ENCODE measurements at regions not wholly inside any gene's neighbourhood (a gene's known extent, or its start where the extent isn't known, plus 50 kb on each side); places are given as distances from the start of the nearest gene placed in this dataset.

DNA sequence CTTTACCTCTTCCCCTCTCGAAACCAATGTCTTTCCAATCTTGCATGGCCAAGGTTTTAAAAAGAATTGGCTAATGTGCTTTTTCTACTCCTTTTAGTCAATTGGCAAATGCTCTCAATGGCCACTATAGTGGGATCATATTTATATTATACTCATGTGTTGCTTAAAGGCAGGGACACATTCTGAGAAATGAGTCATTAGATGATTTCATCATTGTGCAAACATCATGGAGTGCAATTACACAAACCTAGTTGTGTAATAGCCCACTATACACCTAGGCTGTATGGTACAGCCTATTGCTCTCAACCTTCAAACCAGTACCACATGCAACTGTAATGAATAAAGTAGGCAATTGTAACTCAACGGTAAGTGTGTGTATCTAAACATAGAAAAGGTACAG is 180.9 kb downstream of the HS3ST3A1 start:
- Mint-ChIP-seq H3K4me3 (no peak overlapping the region), H3K27me3 (ENCODE audit: insufficient read depth) (no peaks in the 10 kb centered on the region), H3K4me1 (no peaks in the 10 kb centered on the region), H3K27ac (no peak overlapping the region), H3K36me3 (ENCODE audit: low read depth) (no peaks in the 10 kb centered on the region), H3K9me3 (no peaks in the 10 kb centered on the region)
- 89 to 100% methylated on average over 1 to 2 of the region's 2 CpGs for WGBS, 2 experiments (ENCODE audit: insufficient coverage in 1 of 2, insufficient read length in 1 of 2)
- Histone ChIP-seq H3K27ac (ENCODE audit: low read depth, low read length) (no peak overlapping the region), H3K9me3 (ENCODE audit: control insufficient read depth, low read length) (no peaks in the 10 kb centered on the region), H3K36me3 (ENCODE audit: control insufficient read depth, insufficient read depth, low read length) (no peaks in the 10 kb centered on the region), H3K27me3 (ENCODE audit: control insufficient read depth, insufficient read depth, low read length, poor library complexity, severe bottlenecking) (no peaks in the 10 kb centered on the region), H3K9ac (ENCODE audit: extremely low read depth, low read length, poor library complexity, severe bottlenecking) (no peak overlapping the region), H3K4me1 (ENCODE audit: control insufficient read depth, insufficient read depth, low read length) (no peaks in the 10 kb centered on the region), H3K4me3 (ENCODE audit: low read length) (no peak overlapping the region)
- no peak for DNase-seq
- TF ChIP-seq, protein P1, sequence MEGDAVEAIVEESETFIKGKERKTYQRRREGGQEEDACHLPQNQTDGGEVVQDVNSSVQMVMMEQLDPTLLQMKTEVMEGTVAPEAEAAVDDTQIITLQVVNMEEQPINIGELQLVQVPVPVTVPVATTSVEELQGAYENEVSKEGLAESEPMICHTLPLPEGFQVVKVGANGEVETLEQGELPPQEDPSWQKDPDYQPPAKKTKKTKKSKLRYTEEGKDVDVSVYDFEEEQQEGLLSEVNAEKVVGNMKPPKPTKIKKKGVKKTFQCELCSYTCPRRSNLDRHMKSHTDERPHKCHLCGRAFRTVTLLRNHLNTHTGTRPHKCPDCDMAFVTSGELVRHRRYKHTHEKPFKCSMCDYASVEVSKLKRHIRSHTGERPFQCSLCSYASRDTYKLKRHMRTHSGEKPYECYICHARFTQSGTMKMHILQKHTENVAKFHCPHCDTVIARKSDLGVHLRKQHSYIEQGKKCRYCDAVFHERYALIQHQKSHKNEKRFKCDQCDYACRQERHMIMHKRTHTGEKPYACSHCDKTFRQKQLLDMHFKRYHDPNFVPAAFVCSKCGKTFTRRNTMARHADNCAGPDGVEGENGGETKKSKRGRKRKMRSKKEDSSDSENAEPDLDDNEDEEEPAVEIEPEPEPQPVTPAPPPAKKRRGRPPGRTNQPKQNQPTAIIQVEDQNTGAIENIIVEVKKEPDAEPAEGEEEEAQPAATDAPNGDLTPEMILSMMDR (conservative IDR thresholded peaks at IDR 0.05), result no peak

DNA sequence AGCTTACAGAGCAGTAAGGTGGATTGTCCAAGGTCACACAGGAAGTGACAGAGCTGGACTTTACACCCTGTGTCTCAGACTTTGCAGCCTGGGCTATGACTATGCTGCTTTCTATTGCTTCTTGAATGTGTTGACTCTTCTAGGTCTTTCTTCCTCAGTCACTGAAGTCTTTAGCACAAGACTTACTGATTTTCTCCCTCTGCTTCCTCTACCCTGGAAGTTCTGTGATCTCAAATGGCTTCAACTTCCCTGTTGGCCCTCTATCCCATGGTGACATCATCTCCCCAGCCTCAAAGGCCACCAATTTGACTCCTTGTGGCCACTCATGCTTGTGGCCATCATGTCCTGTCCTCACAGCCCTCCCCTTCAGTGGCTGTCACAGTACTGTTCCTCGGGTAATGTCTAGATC is 181.3 kb downstream of the HS3ST3A1 start:
- Histone ChIP-seq H3K9ac (ENCODE audit: extremely low read depth, low read length, poor library complexity, severe bottlenecking) (no peak overlapping the region), H3K27me3 (ENCODE audit: control insufficient read depth, insufficient read depth, low read length, poor library complexity, severe bottlenecking) (no peaks in the 10 kb centered on the region), H3K36me3 (ENCODE audit: control insufficient read depth, insufficient read depth, low read length) (no peaks in the 10 kb centered on the region), H3K4me1 (ENCODE audit: control insufficient read depth, insufficient read depth, low read length) (no peaks in the 10 kb centered on the region), H3K9me3 (ENCODE audit: control insufficient read depth, low read length) (no peaks in the 10 kb centered on the region), H3K27ac (ENCODE audit: low read depth, low read length) (no peak overlapping the region), H3K4me3 (ENCODE audit: low read length) (no peak overlapping the region)
- Mint-ChIP-seq H3K4me3 (no peak overlapping the region), H3K27ac (no peak overlapping the region), H3K27me3 (ENCODE audit: insufficient read depth) (no peaks in the 10 kb centered on the region), H3K4me1 (no peaks in the 10 kb centered on the region), H3K36me3 (ENCODE audit: low read depth) (no peaks in the 10 kb centered on the region), H3K9me3 (no peaks in the 10 kb centered on the region)
- TF ChIP-seq, protein P1 (conservative IDR thresholded peaks at IDR 0.05), result no peak
- DNase-seq, result no peak
- 83 to 91% methylated on average over 1 of the region's 1 CpG for WGBS, 2 experiments (ENCODE audit: insufficient coverage in 1 of 2, insufficient read length in 1 of 2)

DNA sequence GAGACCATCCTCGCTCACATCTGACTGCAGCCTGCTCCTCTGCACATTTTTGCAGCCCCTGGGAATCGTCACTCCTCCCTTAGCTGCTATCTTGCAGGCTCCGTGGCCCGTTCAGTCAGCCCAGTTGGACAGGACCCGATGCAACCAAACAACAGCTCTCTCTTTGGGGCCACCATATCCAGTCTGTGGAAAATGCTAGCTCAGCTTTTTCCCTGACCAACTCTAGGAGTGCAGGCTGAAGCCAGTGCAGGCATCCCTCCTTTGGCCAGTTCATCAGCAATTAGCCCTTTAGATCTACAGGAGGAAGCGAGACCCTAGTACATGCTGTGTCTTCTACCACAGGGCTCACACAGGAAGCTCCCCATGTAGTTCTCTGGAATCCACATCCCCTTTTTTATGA is 182.1 kb downstream of the HS3ST3A1 start:
- Histone ChIP-seq H3K36me3 (ENCODE audit: control insufficient read depth, insufficient read depth, low read length) (no peaks in the 10 kb centered on the region), H3K9me3 (ENCODE audit: control insufficient read depth, low read length) (no peaks in the 10 kb centered on the region), H3K27ac (ENCODE audit: low read depth, low read length) (no peak overlapping the region), H3K9ac (ENCODE audit: extremely low read depth, low read length, poor library complexity, severe bottlenecking) (no peak overlapping the region), H3K27me3 (ENCODE audit: control insufficient read depth, insufficient read depth, low read length, poor library complexity, severe bottlenecking) (no peaks in the 10 kb centered on the region), H3K4me1 (ENCODE audit: control insufficient read depth, insufficient read depth, low read length) (no peaks in the 10 kb centered on the region), H3K4me3 (ENCODE audit: low read length) (no peak overlapping the region)
- H3K9me3 Mint-ChIP-seq, result no peaks in the 10 kb centered on the region
- H3K27ac Mint-ChIP-seq, result no peak overlapping the region
- no peaks in the 10 kb centered on the region for H3K36me3 Mint-ChIP-seq (ENCODE audit: low read depth)
- no peak overlapping the region for H3K4me3 Mint-ChIP-seq
- DNase-seq, result no peak
- TF ChIP-seq, protein P1 (conservative IDR thresholded peaks at IDR 0.05), result no peak
- no peaks in the 10 kb centered on the region for H3K4me1 Mint-ChIP-seq
- WGBS, 2 experiments (ENCODE audit: insufficient coverage in 1 of 2, insufficient read length in 1 of 2), result 92 to 94% methylated on average over 4 to 6 of the region's 6 CpGs
- H3K27me3 Mint-ChIP-seq (ENCODE audit: insufficient read depth), result no peaks in the 10 kb centered on the region
